ENCODE measurements at regions not wholly inside any gene's neighbourhood (a gene's known extent, or its start where the extent isn't known, plus 50 kb on each side); places are given as distances from the start of the nearest gene placed in this dataset.

GRCh38 chr2:150702791-150703190 lies 215.3 kb upstream of the RND3 start:
- intact Hi-C loops (cut with micrococcal nuclease), result no loop called here
- no peaks in the 10 kb centered on the region for H3K27me3 ChIP-seq (ENCODE audit: control insufficient read depth in 2 of 2, insufficient read depth in 2 of 2, low read length in 2 of 2)
- no peak overlapping the region for H3K9ac ChIP-seq (replicated peaks; ENCODE audit: extremely low read depth, insufficient read depth, low read length)

More at GRCh38 chr2:150702791-150703190, 215.3 kb upstream of the RND3 start:
- no TSS peak for BruUV-seq (replicated peaks)
- TF ChIP-seq GATA2 (IDR thresholded peaks at IDR 0.05; ENCODE audit: insufficient read depth, insufficient read length, low read depth, low read length) (no peak), EZH2 (IDR thresholded peaks at IDR 0.05; ENCODE audit: borderline replicate concordance, low read depth, low read length, severe bottlenecking) (no peak), POLR2AphosphoS5 (IDR thresholded peaks at IDR 0.05; ENCODE audit: insufficient read depth, low read depth, low read length) (no peak), FOS (IDR thresholded peaks at IDR 0.05; ENCODE audit: borderline replicate concordance, insufficient read depth, low read length) (no peak), POLR2A (IDR thresholded peaks at IDR 0.05; ENCODE audit: low read depth, low read length) (no peak), MYC (IDR thresholded peaks at IDR 0.05; ENCODE audit: low read depth, low read length) (no peak), MAX (IDR thresholded peaks at IDR 0.05; ENCODE audit: insufficient read depth, insufficient read length) (no peak), JUN (IDR thresholded peaks at IDR 0.05; ENCODE audit: borderline replicate concordance, insufficient read depth, insufficient read length, low read depth) (no peak)
- TF ChIP-seq, protein P1, sequence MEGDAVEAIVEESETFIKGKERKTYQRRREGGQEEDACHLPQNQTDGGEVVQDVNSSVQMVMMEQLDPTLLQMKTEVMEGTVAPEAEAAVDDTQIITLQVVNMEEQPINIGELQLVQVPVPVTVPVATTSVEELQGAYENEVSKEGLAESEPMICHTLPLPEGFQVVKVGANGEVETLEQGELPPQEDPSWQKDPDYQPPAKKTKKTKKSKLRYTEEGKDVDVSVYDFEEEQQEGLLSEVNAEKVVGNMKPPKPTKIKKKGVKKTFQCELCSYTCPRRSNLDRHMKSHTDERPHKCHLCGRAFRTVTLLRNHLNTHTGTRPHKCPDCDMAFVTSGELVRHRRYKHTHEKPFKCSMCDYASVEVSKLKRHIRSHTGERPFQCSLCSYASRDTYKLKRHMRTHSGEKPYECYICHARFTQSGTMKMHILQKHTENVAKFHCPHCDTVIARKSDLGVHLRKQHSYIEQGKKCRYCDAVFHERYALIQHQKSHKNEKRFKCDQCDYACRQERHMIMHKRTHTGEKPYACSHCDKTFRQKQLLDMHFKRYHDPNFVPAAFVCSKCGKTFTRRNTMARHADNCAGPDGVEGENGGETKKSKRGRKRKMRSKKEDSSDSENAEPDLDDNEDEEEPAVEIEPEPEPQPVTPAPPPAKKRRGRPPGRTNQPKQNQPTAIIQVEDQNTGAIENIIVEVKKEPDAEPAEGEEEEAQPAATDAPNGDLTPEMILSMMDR (IDR thresholded peaks at IDR 0.05; ENCODE audit: extremely low read depth in 1 of 2, insufficient read depth in 1 of 2, low read depth in 1 of 2, low read length in 2 of 2), result no peak
- H4K20me1 ChIP-seq (replicated peaks; ENCODE audit: control insufficient read depth, extremely low read depth, insufficient read depth, low read length), result no peaks in the 10 kb centered on the region
- dilution Hi-C loops (cut with MboI; ENCODE audit: extremely low pct_ligation_motif_present, low sequenced_read_pairs), result no loop called here
- no peak overlapping the region for H3K27ac ChIP-seq (ENCODE audit: insufficient read depth, low read depth, low read length)
- DNase-seq (ENCODE audit: low read depth, low spot score), result no peak
- ChIA-PET CTCF (no interaction called here), POLR2A (no interaction called here)
- peaks cover 5% of the 10 kb centered on the region for H3K4me1 ChIP-seq (ENCODE audit: control insufficient read depth, extremely low read depth, insufficient read depth, low read length)
- no peaks in the 10 kb centered on the region for H3K9me1 ChIP-seq (replicated peaks; ENCODE audit: control insufficient read depth, extremely low read depth, insufficient read depth, low read length)
- H3K4me2 ChIP-seq (ENCODE audit: insufficient read depth, low read length), result no peak overlapping the region
- no peaks in the 10 kb centered on the region for H3K36me3 ChIP-seq (ENCODE audit: control insufficient read depth in 2 of 2, extremely low read depth in 1 of 2, insufficient read depth in 2 of 2, low read length in 2 of 2)
- no peaks in the 10 kb centered on the region for H3K9me3 ChIP-seq (replicated peaks; ENCODE audit: control insufficient read depth, insufficient read depth, low read length)
- H3K79me2 ChIP-seq (ENCODE audit: control insufficient read depth, insufficient read depth, low read length), result no peaks in the 10 kb centered on the region
- no peak for FAIRE-seq
- H2AFZ ChIP-seq (ENCODE audit: low read depth, low read length), result no peak overlapping the region
- no peak overlapping the region for H3K4me3 ChIP-seq (replicated peaks in 1 of 3; ENCODE audit: insufficient read depth in 1 of 3, low read depth in 1 of 3, low read length in 3 of 3)

Data from endothelial cell of umbilical vein (primary cell).